HEK293T (cell line): ENCODE measurements at regions not wholly inside any gene's neighbourhood (a gene's known extent, or its start where the extent isn't known, plus 50 kb on each side); places are given as distances from the start of the nearest gene placed in this dataset.

Experiments used
- ARNT ChIP-seq: fragments of 450-650 bp; IDR thresholded peaks from 2 replicates; pipeline ENCODE4 v1.6.1; 2017; ENCODE audit warnings: mild to moderate bottlenecking
- CTBP1 ChIP-seq: fragments of 450-650 bp; IDR thresholded peaks from 2 replicates; pipeline ENCODE4 v1.6.1; 2016; ENCODE audit warnings: borderline replicate concordance
- SP1 ChIP-seq: fragments of 450-650 bp; IDR thresholded peaks from 2 replicates; pipeline ENCODE4 v1.6.1; 2017
- SUZ12 ChIP-seq: fragments of 450-650 bp; IDR thresholded peaks from 2 replicates; pipeline ENCODE4 v1.6.1; 2016; ENCODE audit warnings: mild to moderate bottlenecking
- TF ChIP-seq, protein P1 (sequence below): fragments of 450-650 bp; IDR thresholded peaks from 2 replicates; pipeline ENCODE4 v1.6.1; 2016

DNA sequence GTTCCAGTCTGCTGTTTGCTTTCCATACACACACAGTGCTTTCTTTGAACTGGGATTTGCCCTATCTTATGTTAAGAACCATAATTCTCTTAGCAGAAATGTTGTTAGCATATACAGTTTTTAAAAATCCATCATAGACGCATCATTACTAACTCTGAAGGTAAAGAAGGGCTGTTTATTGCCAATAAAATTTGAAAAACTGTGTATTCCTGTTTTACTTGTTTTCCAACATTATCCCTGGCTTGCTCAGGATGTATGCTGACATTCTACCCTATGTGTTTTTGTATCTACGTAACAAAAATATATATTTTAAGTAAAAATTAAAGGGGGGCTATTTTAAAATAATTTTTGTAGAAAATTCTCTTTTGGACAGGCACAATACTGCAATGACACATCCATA is 857.2 kb downstream of the BRINP3 start:
- TF ChIP-seq ARNT = no peak
- TF ChIP-seq CTBP1 = no peak
- no peak for TF ChIP-seq SP1
- no peak for TF ChIP-seq SUZ12
- TF ChIP-seq, protein P1, sequence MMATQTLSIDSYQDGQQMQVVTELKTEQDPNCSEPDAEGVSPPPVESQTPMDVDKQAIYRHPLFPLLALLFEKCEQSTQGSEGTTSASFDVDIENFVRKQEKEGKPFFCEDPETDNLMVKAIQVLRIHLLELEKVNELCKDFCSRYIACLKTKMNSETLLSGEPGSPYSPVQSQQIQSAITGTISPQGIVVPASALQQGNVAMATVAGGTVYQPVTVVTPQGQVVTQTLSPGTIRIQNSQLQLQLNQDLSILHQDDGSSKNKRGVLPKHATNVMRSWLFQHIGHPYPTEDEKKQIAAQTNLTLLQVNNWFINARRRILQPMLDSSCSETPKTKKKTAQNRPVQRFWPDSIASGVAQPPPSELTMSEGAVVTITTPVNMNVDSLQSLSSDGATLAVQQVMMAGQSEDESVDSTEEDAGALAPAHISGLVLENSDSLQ = no peak
